ENCODE measurements at regions not wholly inside any gene's neighbourhood (a gene's known extent, or its start where the extent isn't known, plus 50 kb on each side); places are given as distances from the start of the nearest gene placed in this dataset.

DNA sequence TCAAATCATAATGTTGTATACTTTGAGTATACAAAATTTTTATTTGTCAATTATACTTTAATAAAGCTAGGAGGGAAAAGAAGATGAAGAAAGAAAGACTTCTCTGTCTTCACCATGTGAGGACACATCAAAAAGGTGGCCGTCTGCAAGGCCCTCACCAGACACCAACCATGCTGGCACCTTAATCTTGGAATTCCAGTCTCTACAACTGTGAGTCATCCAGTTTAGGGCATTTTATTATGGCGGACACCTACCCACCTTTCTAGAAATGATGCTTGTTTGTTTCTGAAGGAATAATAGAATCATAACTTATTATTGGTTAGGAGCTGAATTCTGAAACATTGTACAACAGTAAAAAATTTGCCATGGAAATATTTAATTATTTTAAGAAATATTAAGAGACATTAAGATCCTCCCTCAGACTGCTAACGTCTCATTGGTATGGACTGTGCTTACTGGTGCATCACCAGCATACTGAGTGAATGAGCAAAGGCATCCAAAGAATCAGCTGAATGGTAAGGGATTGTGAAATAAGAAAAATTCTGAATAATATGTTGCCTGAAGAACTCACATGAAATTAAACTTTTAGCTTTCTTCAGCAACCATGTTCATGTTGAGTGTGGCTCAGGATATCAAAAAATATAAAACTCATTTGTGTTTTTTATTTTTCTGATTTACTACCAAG, 536.6 kb downstream of the HTR7 start:
- H3K27me3 Mint-ChIP-seq (ENCODE audit: insufficient read depth): no peaks in the 10 kb centered on the region
- no peaks in the 10 kb centered on the region for H3K27me3 ChIP-seq (ENCODE audit: control insufficient read depth, insufficient read depth, low read length, poor library complexity, severe bottlenecking)
- no peak overlapping the region for H3K4me3 Mint-ChIP-seq
- no peak overlapping the region for H3K27ac ChIP-seq (ENCODE audit: low read depth, low read length)
- H3K9me3 Mint-ChIP-seq: no peaks in the 10 kb centered on the region
- no peaks in the 10 kb centered on the region for H3K4me1 ChIP-seq (ENCODE audit: control insufficient read depth, insufficient read depth, low read length)
- no peak overlapping the region for H3K27ac Mint-ChIP-seq
- DNase-seq: no peak
- no peaks in the 10 kb centered on the region for H3K9me3 ChIP-seq (ENCODE audit: control insufficient read depth, low read length)
- 97 to 100% methylated on average over 1 to 3 of the region's 3 CpGs for WGBS, 2 experiments (ENCODE audit: insufficient coverage in 1 of 2, insufficient read length in 1 of 2)
- H3K9ac ChIP-seq (ENCODE audit: extremely low read depth, low read length, poor library complexity, severe bottlenecking): no peak overlapping the region
- no peaks in the 10 kb centered on the region for H3K36me3 Mint-ChIP-seq (ENCODE audit: low read depth)
- TF ChIP-seq, protein P1, sequence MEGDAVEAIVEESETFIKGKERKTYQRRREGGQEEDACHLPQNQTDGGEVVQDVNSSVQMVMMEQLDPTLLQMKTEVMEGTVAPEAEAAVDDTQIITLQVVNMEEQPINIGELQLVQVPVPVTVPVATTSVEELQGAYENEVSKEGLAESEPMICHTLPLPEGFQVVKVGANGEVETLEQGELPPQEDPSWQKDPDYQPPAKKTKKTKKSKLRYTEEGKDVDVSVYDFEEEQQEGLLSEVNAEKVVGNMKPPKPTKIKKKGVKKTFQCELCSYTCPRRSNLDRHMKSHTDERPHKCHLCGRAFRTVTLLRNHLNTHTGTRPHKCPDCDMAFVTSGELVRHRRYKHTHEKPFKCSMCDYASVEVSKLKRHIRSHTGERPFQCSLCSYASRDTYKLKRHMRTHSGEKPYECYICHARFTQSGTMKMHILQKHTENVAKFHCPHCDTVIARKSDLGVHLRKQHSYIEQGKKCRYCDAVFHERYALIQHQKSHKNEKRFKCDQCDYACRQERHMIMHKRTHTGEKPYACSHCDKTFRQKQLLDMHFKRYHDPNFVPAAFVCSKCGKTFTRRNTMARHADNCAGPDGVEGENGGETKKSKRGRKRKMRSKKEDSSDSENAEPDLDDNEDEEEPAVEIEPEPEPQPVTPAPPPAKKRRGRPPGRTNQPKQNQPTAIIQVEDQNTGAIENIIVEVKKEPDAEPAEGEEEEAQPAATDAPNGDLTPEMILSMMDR (conservative IDR thresholded peaks at IDR 0.05): no peak
- no peak overlapping the region for H3K4me3 ChIP-seq (ENCODE audit: low read length)
- H3K36me3 ChIP-seq (ENCODE audit: control insufficient read depth, insufficient read depth, low read length): no peaks in the 10 kb centered on the region
- H3K4me1 Mint-ChIP-seq: peaks cover 17% of the 10 kb centered on the region

DNA sequence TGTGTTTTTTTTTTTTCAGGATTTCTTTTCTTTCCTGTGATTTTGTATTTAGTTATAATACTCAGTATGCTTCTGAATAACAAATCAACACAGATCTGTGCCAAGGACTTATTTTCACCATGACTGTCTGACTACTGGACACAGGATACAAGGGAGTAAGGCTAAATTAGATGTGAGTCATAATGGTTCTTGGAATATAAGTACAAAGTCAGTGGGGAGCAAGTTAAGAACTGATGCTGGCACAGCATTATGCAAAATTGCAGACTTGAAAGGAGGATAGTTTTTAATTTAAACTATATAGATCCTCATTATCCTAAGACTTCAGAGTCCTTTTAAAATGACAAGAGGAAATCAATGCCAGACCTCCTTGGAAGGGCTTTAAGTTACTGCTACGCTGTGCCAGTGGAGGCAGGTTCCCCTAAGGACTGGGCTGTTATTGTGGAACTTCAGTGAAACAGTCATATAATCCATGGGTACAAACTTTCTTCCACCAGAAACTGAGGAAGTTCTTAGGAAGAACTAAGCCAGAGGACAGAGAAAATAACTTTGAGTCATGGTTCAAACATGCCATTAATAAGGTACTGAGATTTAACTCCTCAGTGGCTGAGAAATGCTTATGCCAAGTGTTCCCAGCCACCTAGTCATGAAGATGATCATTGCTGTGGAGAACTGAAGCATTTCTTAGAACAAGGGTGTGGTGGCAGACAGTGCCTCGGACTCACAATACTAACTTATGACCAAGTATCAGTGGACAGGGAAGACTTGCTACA, 531.2 kb downstream of the HTR7 start:
- Histone ChIP-seq H3K9ac (ENCODE audit: extremely low read depth, low read length, poor library complexity, severe bottlenecking) (no peak overlapping the region), H3K36me3 (ENCODE audit: control insufficient read depth, insufficient read depth, low read length) (no peaks in the 10 kb centered on the region), H3K4me3 (ENCODE audit: low read length) (no peak overlapping the region), H3K27me3 (ENCODE audit: control insufficient read depth, insufficient read depth, low read length, poor library complexity, severe bottlenecking) (no peaks in the 10 kb centered on the region), H3K9me3 (ENCODE audit: control insufficient read depth, low read length) (peaks cover 12% of the 10 kb centered on the region), H3K27ac (ENCODE audit: low read depth, low read length) (no peak overlapping the region), H3K4me1 (ENCODE audit: control insufficient read depth, insufficient read depth, low read length) (peaks cover 3% of the 10 kb centered on the region)
- Mint-ChIP-seq H3K9me3 (peaks cover 10% of the 10 kb centered on the region), H3K27me3 (ENCODE audit: insufficient read depth) (no peaks in the 10 kb centered on the region), H3K4me3 (no peak overlapping the region), H3K4me1 (peaks cover 7% of the 10 kb centered on the region), H3K27ac (no peak overlapping the region), H3K36me3 (ENCODE audit: low read depth) (no peaks in the 10 kb centered on the region)
- DNase-seq: no peak
- TF ChIP-seq, protein P1 (conservative IDR thresholded peaks at IDR 0.05): no peak
- 98 to 100% methylated on average over 1 to 2 of the region's 2 CpGs for WGBS, 2 experiments (ENCODE audit: insufficient coverage in 1 of 2, insufficient read length in 1 of 2)

DNA sequence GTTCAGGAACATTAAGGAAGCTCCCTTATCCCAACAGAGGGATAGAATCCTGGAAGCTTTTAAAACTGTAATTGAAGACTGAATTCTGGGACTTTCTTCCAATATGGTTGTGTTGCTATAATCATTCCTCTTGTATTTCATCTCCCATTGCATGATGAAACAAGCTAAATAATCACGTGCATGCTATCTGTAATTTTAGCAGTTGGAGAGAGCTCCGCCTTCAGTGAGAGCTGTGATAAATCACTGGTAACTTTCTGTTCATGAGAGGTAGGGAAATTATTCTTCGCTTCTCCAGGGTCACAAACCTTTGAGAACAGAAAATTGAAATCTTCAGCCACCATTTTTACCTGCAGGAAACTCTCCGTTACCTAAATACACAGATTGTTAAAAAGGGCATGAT, 530.2 kb downstream of the HTR7 start:
- 97 to 100% methylated on average over 3 to 4 of the region's 4 CpGs for WGBS, 2 experiments (ENCODE audit: insufficient coverage in 1 of 2, insufficient read length in 1 of 2)
- TF ChIP-seq, protein P1 (conservative IDR thresholded peaks at IDR 0.05): no peak
- H3K9ac ChIP-seq (ENCODE audit: extremely low read depth, low read length, poor library complexity, severe bottlenecking): no peak overlapping the region
- no peaks in the 10 kb centered on the region for H3K27me3 ChIP-seq (ENCODE audit: control insufficient read depth, insufficient read depth, low read length, poor library complexity, severe bottlenecking)
- Mint-ChIP-seq H3K9me3 (peaks cover 10% of the 10 kb centered on the region), H3K36me3 (ENCODE audit: low read depth) (no peaks in the 10 kb centered on the region), H3K27me3 (ENCODE audit: insufficient read depth) (peaks cover 2% of the 10 kb centered on the region), H3K27ac (no peak overlapping the region), H3K4me1 (peaks cover 7% of the 10 kb centered on the region), H3K4me3 (no peak overlapping the region)
- H3K4me3 ChIP-seq (ENCODE audit: low read length): no peak overlapping the region
- H3K4me1 ChIP-seq (ENCODE audit: control insufficient read depth, insufficient read depth, low read length): peaks cover 3% of the 10 kb centered on the region
- peaks cover 12% of the 10 kb centered on the region for H3K9me3 ChIP-seq (ENCODE audit: control insufficient read depth, low read length)
- DNase-seq: no peak
- H3K27ac ChIP-seq (ENCODE audit: low read depth, low read length): no peak overlapping the region
- H3K36me3 ChIP-seq (ENCODE audit: control insufficient read depth, insufficient read depth, low read length): no peaks in the 10 kb centered on the region
